ENCODE measurements at regions not wholly inside any gene's neighbourhood (a gene's known extent, or its start where the extent isn't known, plus 50 kb on each side); places are given as distances from the start of the nearest gene placed in this dataset.

GRCh38 chr20:60955706-60956105 is 296.4 kb upstream of the CDH4 start:
- no peak overlapping the region for H3K4me3 Mint-ChIP-seq (ENCODE audit: unreplicated experiment)
- no peaks in the 10 kb centered on the region for H3K36me3 Mint-ChIP-seq (ENCODE audit: unreplicated experiment)
- H3K9me3 Mint-ChIP-seq (ENCODE audit: unreplicated experiment) = peaks cover 1% of the 10 kb centered on the region
- H3K4me1 Mint-ChIP-seq (ENCODE audit: low read depth, unreplicated experiment) = no peaks in the 10 kb centered on the region
- TF ChIP-seq CTCF (IDR thresholded peaks at IDR 0.05; ENCODE audit: partially characterized antibody, unreplicated experiment) = no peak
- no peaks in the 10 kb centered on the region for H3K27me3 Mint-ChIP-seq (ENCODE audit: unreplicated experiment)
- no peak overlapping the region for H3K27ac Mint-ChIP-seq (ENCODE audit: unreplicated experiment)
- no peak for DNase-seq

GRCh38 chr20:60956194-60956593 is 295.9 kb upstream of the CDH4 start:
- no peaks in the 10 kb centered on the region for H3K27me3 Mint-ChIP-seq (ENCODE audit: unreplicated experiment)
- peaks cover 1% of the 10 kb centered on the region for H3K9me3 Mint-ChIP-seq (ENCODE audit: unreplicated experiment)
- no peak for TF ChIP-seq CTCF (IDR thresholded peaks at IDR 0.05; ENCODE audit: partially characterized antibody, unreplicated experiment)
- H3K4me1 Mint-ChIP-seq (ENCODE audit: low read depth, unreplicated experiment) = no peaks in the 10 kb centered on the region
- H3K36me3 Mint-ChIP-seq (ENCODE audit: unreplicated experiment) = no peaks in the 10 kb centered on the region
- no peak for DNase-seq
- no peak overlapping the region for H3K27ac Mint-ChIP-seq (ENCODE audit: unreplicated experiment)
- H3K4me3 Mint-ChIP-seq (ENCODE audit: unreplicated experiment) = no peak overlapping the region

- Mint-ChIP-seq H3K9me3 (ENCODE audit: unreplicated experiment) (peaks cover 1% of the 10 kb centered on the region), H3K27ac (ENCODE audit: unreplicated experiment) (no peak overlapping the region), H3K36me3 (ENCODE audit: unreplicated experiment) (no peaks in the 10 kb centered on the region), H3K27me3 (ENCODE audit: unreplicated experiment) (no peaks in the 10 kb centered on the region), H3K4me1 (ENCODE audit: low read depth, unreplicated experiment) (no peaks in the 10 kb centered on the region), H3K4me3 (ENCODE audit: unreplicated experiment) (no peak overlapping the region)
- no peak for DNase-seq
- TF ChIP-seq CTCF (IDR thresholded peaks at IDR 0.05; ENCODE audit: partially characterized antibody, unreplicated experiment) = no peak
Observed at GRCh38 chr20:60957621-60958020, 294.4 kb upstream of the CDH4 start.

- H3K36me3 Mint-ChIP-seq (ENCODE audit: unreplicated experiment) = no peaks in the 10 kb centered on the region
- no peak for TF ChIP-seq CTCF (IDR thresholded peaks at IDR 0.05; ENCODE audit: partially characterized antibody, unreplicated experiment)
- no peak for DNase-seq
- no peak overlapping the region for H3K4me3 Mint-ChIP-seq (ENCODE audit: unreplicated experiment)
- H3K27ac Mint-ChIP-seq (ENCODE audit: unreplicated experiment) = no peak overlapping the region
- H3K9me3 Mint-ChIP-seq (ENCODE audit: unreplicated experiment) = no peaks in the 10 kb centered on the region
- no peaks in the 10 kb centered on the region for H3K4me1 Mint-ChIP-seq (ENCODE audit: low read depth, unreplicated experiment)
- no peaks in the 10 kb centered on the region for H3K27me3 Mint-ChIP-seq (ENCODE audit: unreplicated experiment)
Observed at GRCh38 chr20:60959971-60960370, 292.1 kb upstream of the CDH4 start.

GRCh38 chr20:60960500-60960899 is 291.6 kb upstream of the CDH4 start:
- Mint-ChIP-seq H3K27me3 (ENCODE audit: unreplicated experiment) (no peaks in the 10 kb centered on the region), H3K4me1 (ENCODE audit: low read depth, unreplicated experiment) (no peaks in the 10 kb centered on the region), H3K4me3 (ENCODE audit: unreplicated experiment) (no peak overlapping the region), H3K9me3 (ENCODE audit: unreplicated experiment) (no peaks in the 10 kb centered on the region), H3K36me3 (ENCODE audit: unreplicated experiment) (no peaks in the 10 kb centered on the region), H3K27ac (ENCODE audit: unreplicated experiment) (no peak overlapping the region)
- TF ChIP-seq CTCF (IDR thresholded peaks at IDR 0.05; ENCODE audit: partially characterized antibody, unreplicated experiment) = no peak
- DNase-seq = no peak
